Mucosa of descending colon (tissue), 3 donors: ENCODE measurements at regions not wholly inside any gene's neighbourhood (a gene's known extent, or its start where the extent isn't known, plus 50 kb on each side); places are given as distances from the start of the nearest gene placed in this dataset. TPM values are rescaled to one million over a fixed set of nuclear protein-coding genes. Genes with fewer than 3 reads are reported as not detected.

Experiments used
- ATAC-seq: fragments of 200-7000 bp; cut with Tn5 transposase; one replicate; pipeline ENCODE4 v1.9.1; 2020; ENCODE audit warnings: mild to moderate bottlenecking, moderate library complexity
- DNase-seq, 3 donors: peaks; one replicate each; pipeline ENCODE4 v3.0.0-alpha.2; 2020
- H3K36me3 ChIP-seq: fragments of 200-600 bp; one replicate; pipeline ENCODE4 v1.8.0; 2021; ENCODE audit warnings: low read depth, mild to moderate bottlenecking
- H3K4me1 ChIP-seq: fragments of 200-600 bp; one replicate; pipeline ENCODE4 v1.8.0; 2021; ENCODE audit warnings: low read depth, mild to moderate bottlenecking
- H3K4me3 ChIP-seq: fragments of 200-600 bp; one replicate; pipeline ENCODE4 v1.8.0; 2021; ENCODE audit warnings: mild to moderate bottlenecking
- H3K9me3 ChIP-seq: fragments of 200-600 bp; one replicate; pipeline ENCODE4 v1.8.0; 2021; ENCODE audit warnings: mild to moderate bottlenecking
- CTCF ChIP-seq: fragments of 200-600 bp; IDR thresholded peaks from one replicate; pipeline ENCODE4 v1.8.0; 2022; ENCODE audit warnings: antibody characterized with exemption, mild to moderate bottlenecking
- intact Hi-C, 2 donors: fragments of 100-400 bp; cut with DNase I in 1 of 2; cut with micrococcal nuclease in 1 of 2; formaldehyde crosslinking; loops; one replicate each; pipeline versions ENCODE4 v1.11.0 to v1.11.1; 2022; cut with DNase I, micrococcal nuclease
- microRNA-seq: library from miRNA; unstranded; fragments of <30 nt; microRNA quantifications from one replicate; pipeline ENCODE4, GENCODE V29; 2019
- donor health status: DM: no; HTN: no; CAD: no; lungs with moderate emphysema.
- donor health status: DM: no; HTN: no; CAD: no.
- donor health status: DM: no; HTN: yes; CAD: no.

- ATAC-seq = no peak
- no peak for TF ChIP-seq CTCF
- no peak for DNase-seq
- no peaks in the 10 kb centered on the region for H3K4me1 ChIP-seq
- no peak overlapping the region for H3K4me3 ChIP-seq
- H3K9me3 ChIP-seq = peaks cover 2% of the 10 kb centered on the region
- intact Hi-C loops = no loop called here
- H3K36me3 ChIP-seq = no peaks in the 10 kb centered on the region
These were observed 467.8 kb downstream of the TBC1D22A start for GRCh38 chr22:47230251-47230650.

- H3K4me3 ChIP-seq = no peak overlapping the region
- H3K4me1 ChIP-seq = no peaks in the 10 kb centered on the region
- intact Hi-C loops = no loop called here
- no peak for TF ChIP-seq CTCF
- DNase-seq (no peak), ATAC-seq (no peak)
- H3K9me3 ChIP-seq = peaks cover 2% of the 10 kb centered on the region
- no peaks in the 10 kb centered on the region for H3K36me3 ChIP-seq
These were observed 466.3 kb downstream of the TBC1D22A start for GRCh38 chr22:47228767-47229166.

- Histone ChIP-seq H3K9me3 (no peaks in the 10 kb centered on the region), H3K36me3 (no peaks in the 10 kb centered on the region), H3K4me1 (no peaks in the 10 kb centered on the region), H3K4me3 (no peak overlapping the region)
- TF ChIP-seq CTCF = no peak
- intact Hi-C loops = no loop called here
- no peak for ATAC-seq
- no peak for DNase-seq
These were observed 463.6 kb downstream of the TBC1D22A start for GRCh38 chr22:47225931-47226633.

- no peak for TF ChIP-seq CTCF
- Histone ChIP-seq H3K36me3 (no peaks in the 10 kb centered on the region), H3K9me3 (no peaks in the 10 kb centered on the region), H3K4me3 (no peak overlapping the region), H3K4me1 (no peaks in the 10 kb centered on the region)
- ATAC-seq = no peak
- intact Hi-C loops = no loop called here
- no peak for DNase-seq
These were observed 462.9 kb downstream of the TBC1D22A start for GRCh38 chr22:47225080-47225930.

Small RNAs in the stretch of these regions (microRNA-seq; reads per million reads assigned to microRNA genes)
- gene MIR3201 = not detected
- 0.93 reads per million for gene MIR3667
- gene MIR4535 = not detected
